OCI-LY7 (cell line): ENCODE measurements at regions not wholly inside any gene's neighbourhood (a gene's known extent, or its start where the extent isn't known, plus 50 kb on each side); places are given as distances from the start of the nearest gene placed in this dataset.

Experiments
- BruUV-seq: library from RNA; stranded (reverse); fragments of 400-500 nt; replicated peaks from 2 replicates; lab custom pipeline; 2021; lab: Mats Ljungman, UMichigan
- CTCF ChIA-PET: fragments of 300-600 bp; sonication (Branson Sonifier 250); formaldehyde crosslinking; loops from one replicate; lab custom pipeline; 2022; ENCODE audit warnings: antibody characterized with exemption; ENCODE audit not compliant: unreplicated experiment; lab: Charles Lee
- POLR2A ChIA-PET: fragments of 300-600 bp; sonication (Branson Sonifier 250); formaldehyde crosslinking; loops from one replicate; lab custom pipeline; 2022; ENCODE audit warnings: antibody characterized with exemption; lab: Charles Lee
- DNase-seq: peaks from one replicate; pipeline ENCODE4 v3.0.0-alpha.2; 2015; ENCODE audit warnings: low spot score
- H2AFZ ChIP-seq: fragments of 200-600 bp; sonication (generic), shearing (Covaris generic); 2 replicates; pipeline ENCODE4 v1.6.1; 2014; ENCODE audit warnings: mild to moderate bottlenecking, antibody characterized with exemption, low read length, moderate library complexity
- H3K27ac ChIP-seq: fragments of 200-600 bp; sonication (generic); 2 replicates; pipeline ENCODE4 v1.5.1; 2014; ENCODE audit warnings: mixed run types, low read depth, mild to moderate bottlenecking, moderate library complexity, low read length, inconsistent platforms; ENCODE audit not compliant: poor library complexity, severe bottlenecking
- H3K36me3 ChIP-seq: fragments of 200-600 bp; sonication (generic); 2 replicates; pipeline ENCODE4 v1.6.1; 2014; ENCODE audit warnings: mild to moderate bottlenecking, antibody characterized with exemption, low read length, moderate library complexity, mixed read lengths; ENCODE audit not compliant: insufficient read depth
- H3K4me1 ChIP-seq: fragments of 200-600 bp; sonication (generic); 2 replicates; pipeline ENCODE4 v1.5.1; 2014; ENCODE audit warnings: mild to moderate bottlenecking, low read length; ENCODE audit not compliant: insufficient read depth, poor library complexity, severe bottlenecking
- H3K4me2 ChIP-seq: fragments of 200-600 bp; sonication (generic); 2 replicates; pipeline ENCODE4 v1.6.1; 2014; ENCODE audit warnings: mild to moderate bottlenecking, low read length
- H3K4me3 ChIP-seq: fragments of 200-600 bp; sonication (generic); 2 replicates; pipeline ENCODE4 v1.5.1; 2014; ENCODE audit warnings: mild to moderate bottlenecking, low read depth, low read length; ENCODE audit not compliant: poor library complexity, severe bottlenecking
- H3K79me2 ChIP-seq: fragments of 200-600 bp; sonication (generic); 2 replicates; pipeline ENCODE4 v1.6.1; 2016; ENCODE audit warnings: low read depth, mild to moderate bottlenecking, low read length, moderate library complexity, mixed read lengths; ENCODE audit not compliant: insufficient read depth
- H3K9me2 ChIP-seq: fragments of 200-600 bp; sonication (generic); 2 replicates; pipeline ENCODE4 v1.6.1; 2016; ENCODE audit warnings: mild to moderate bottlenecking, low read length, mixed read lengths; ENCODE audit not compliant: insufficient read depth
- H3K9me3 ChIP-seq: fragments of 200-600 bp; sonication (generic); 2 replicates; pipeline ENCODE4 v1.6.1; 2014; ENCODE audit warnings: mild to moderate bottlenecking, mixed run types, low read length, mixed read lengths
- H4K20me1 ChIP-seq: fragments of 200-600 bp; sonication (generic); 2 replicates; pipeline ENCODE4 v1.6.1; 2014; ENCODE audit warnings: mild to moderate bottlenecking, antibody characterized with exemption, low read length, moderate library complexity, mixed read lengths; ENCODE audit not compliant: insufficient read depth
- EZH2phosphoT487 ChIP-seq: fragments of 200-600 bp; sonication (generic); IDR thresholded peaks from 2 replicates; pipeline ENCODE4 v1.6.1; 2018; ENCODE audit warnings: low read depth, borderline replicate concordance, mild to moderate bottlenecking, mixed run types, antibody characterized with exemption, low read length, moderate library complexity, mixed read lengths
- intact Hi-C: fragments of 100-400 bp; cut with micrococcal nuclease; formaldehyde crosslinking; loops from one replicate; pipeline ENCODE4 v1.10.0; 2022; ENCODE audit not compliant: unreplicated experiment
- TF ChIP-seq, protein P1 (sequence below): fragments of 200-600 bp; sonication (generic); conservative IDR thresholded peaks from 2 replicates; pipeline ENCODE4 v1.5.1; 2014; ENCODE audit warnings: mild to moderate bottlenecking, antibody characterized with exemption, low read length, moderate library complexity, mixed read lengths

DNA sequence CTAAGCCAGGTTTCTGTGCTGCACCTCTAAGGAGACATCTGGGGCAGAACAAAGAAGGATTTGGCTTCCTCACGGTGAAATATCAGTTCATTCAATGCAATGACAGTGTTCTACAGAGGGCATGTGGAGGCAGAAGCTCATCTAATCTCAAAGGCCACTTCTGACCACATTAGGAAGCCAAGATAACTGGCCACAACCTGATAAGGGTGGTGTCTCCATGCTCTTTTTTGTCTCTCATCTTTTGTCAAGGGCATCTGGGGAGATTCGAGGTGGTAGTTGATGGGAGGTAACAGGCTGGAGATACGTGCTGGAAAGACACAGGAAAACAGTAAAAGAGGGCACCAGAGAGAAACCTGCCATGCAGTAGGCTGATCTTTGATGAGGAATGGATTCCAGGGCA lies 303.9 kb downstream of the LRATD1 start:
- Histone ChIP-seq H3K4me2 (no peak overlapping the region), H3K36me3 (no peaks in the 10 kb centered on the region), H3K27ac (no peak overlapping the region), H3K9me2 (no peaks in the 10 kb centered on the region), H3K4me1 (no peaks in the 10 kb centered on the region), H2AFZ (no peak overlapping the region), H3K79me2 (no peaks in the 10 kb centered on the region), H3K9me3 (no peaks in the 10 kb centered on the region), H3K4me3 (no peak overlapping the region), H4K20me1 (no peaks in the 10 kb centered on the region)
- ChIA-PET CTCF (no interaction called here), POLR2A (no interaction called here)
- intact Hi-C loops: no loop called here
- no peak for DNase-seq
- BruUV-seq: no TSS peak
- TF ChIP-seq, protein P1, sequence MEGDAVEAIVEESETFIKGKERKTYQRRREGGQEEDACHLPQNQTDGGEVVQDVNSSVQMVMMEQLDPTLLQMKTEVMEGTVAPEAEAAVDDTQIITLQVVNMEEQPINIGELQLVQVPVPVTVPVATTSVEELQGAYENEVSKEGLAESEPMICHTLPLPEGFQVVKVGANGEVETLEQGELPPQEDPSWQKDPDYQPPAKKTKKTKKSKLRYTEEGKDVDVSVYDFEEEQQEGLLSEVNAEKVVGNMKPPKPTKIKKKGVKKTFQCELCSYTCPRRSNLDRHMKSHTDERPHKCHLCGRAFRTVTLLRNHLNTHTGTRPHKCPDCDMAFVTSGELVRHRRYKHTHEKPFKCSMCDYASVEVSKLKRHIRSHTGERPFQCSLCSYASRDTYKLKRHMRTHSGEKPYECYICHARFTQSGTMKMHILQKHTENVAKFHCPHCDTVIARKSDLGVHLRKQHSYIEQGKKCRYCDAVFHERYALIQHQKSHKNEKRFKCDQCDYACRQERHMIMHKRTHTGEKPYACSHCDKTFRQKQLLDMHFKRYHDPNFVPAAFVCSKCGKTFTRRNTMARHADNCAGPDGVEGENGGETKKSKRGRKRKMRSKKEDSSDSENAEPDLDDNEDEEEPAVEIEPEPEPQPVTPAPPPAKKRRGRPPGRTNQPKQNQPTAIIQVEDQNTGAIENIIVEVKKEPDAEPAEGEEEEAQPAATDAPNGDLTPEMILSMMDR: no peak
- no peak for TF ChIP-seq EZH2phosphoT487

- no peaks in the 10 kb centered on the region for H3K9me2 ChIP-seq
- no peak for DNase-seq
- ChIA-PET POLR2A (interaction anchor here (0.8 kb wide), 1 partner anchor 9 kb away, joined by 3 read pairs; no protein-coding TSS in a partner anchor), CTCF (no interaction called here)
- TF ChIP-seq, protein P1: no peak
- no peak for TF ChIP-seq EZH2phosphoT487
- H3K4me1 ChIP-seq: no peaks in the 10 kb centered on the region
- H3K4me3 ChIP-seq: no peak overlapping the region
- H3K4me2 ChIP-seq: no peak overlapping the region
- no peaks in the 10 kb centered on the region for H3K36me3 ChIP-seq
- no peak overlapping the region for H3K27ac ChIP-seq
- H3K79me2 ChIP-seq: no peaks in the 10 kb centered on the region
- H4K20me1 ChIP-seq: no peaks in the 10 kb centered on the region
- H3K9me3 ChIP-seq: no peaks in the 10 kb centered on the region
- intact Hi-C loops: no loop called here
- H2AFZ ChIP-seq: no peak overlapping the region
- BruUV-seq: no TSS peak
Measured at GRCh38 chr2:14937336-14937735, 304.8 kb downstream of the LRATD1 start.

GRCh38 chr2:14941151-14941631 lies 308.7 kb downstream of the LRATD1 start:
- H3K4me1 ChIP-seq: no peaks in the 10 kb centered on the region
- CTCF ChIA-PET: no interaction called here
- no peaks in the 10 kb centered on the region for H4K20me1 ChIP-seq
- H3K9me3 ChIP-seq: no peaks in the 10 kb centered on the region
- no peak for DNase-seq
- H3K27ac ChIP-seq: no peak overlapping the region
- no peak overlapping the region for H3K4me3 ChIP-seq
- H3K9me2 ChIP-seq: no peaks in the 10 kb centered on the region
- TF ChIP-seq EZH2phosphoT487: no peak
- TF ChIP-seq, protein P1: no peak
- no peaks in the 10 kb centered on the region for H3K36me3 ChIP-seq
- no peak overlapping the region for H2AFZ ChIP-seq
- intact Hi-C loops: no loop called here
- POLR2A ChIA-PET: no interaction called here
- H3K79me2 ChIP-seq: no peaks in the 10 kb centered on the region
- H3K4me2 ChIP-seq: no peak overlapping the region
- no TSS peak for BruUV-seq
